ENCODE measurements at regions not wholly inside any gene's neighbourhood (a gene's known extent, or its start where the extent isn't known, plus 50 kb on each side); places are given as distances from the start of the nearest gene placed in this dataset.

DNA sequence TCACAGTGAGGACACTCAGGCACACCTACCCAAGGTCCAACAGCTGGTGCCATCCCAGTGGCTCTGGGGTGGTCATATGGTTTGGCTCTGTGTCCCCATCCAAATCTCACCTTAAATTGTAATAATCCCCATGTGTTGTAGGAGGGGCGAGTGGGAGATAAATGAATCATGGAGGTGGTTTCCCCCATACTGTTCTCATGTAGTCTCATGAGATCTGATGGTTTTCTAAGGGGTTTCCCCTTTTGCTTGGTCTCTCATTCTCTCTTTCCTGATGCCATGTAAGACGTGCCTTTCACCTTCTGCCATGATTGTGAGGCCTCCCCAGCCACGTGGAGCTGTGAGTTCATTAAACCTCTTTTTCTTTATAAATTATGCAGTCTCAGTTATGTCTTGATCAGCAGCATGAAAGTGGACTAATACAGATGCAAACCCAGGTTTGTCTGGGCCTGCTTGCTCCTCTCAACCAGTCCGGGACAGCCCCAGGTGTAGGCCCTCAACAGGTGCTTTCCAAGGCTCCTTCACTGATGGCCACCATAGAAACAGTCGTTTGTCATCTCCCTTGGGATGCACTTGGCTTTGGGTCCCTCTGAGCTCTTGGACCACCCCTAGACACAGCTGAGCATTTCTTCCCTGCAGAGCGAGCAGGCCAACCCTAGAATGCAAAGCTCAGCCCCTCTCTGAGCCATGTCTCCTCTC, 101.3 kb upstream of the CTBP2 start:
- no peak overlapping the region for H3K27ac Mint-ChIP-seq
- peaks cover 4% of the 10 kb centered on the region for H3K4me1 Mint-ChIP-seq (ENCODE audit: unreplicated experiment)
- no peaks in the 10 kb centered on the region for H3K9me3 Mint-ChIP-seq
- no peak overlapping the region for H3K4me3 Mint-ChIP-seq
- TF ChIP-seq, protein P1, sequence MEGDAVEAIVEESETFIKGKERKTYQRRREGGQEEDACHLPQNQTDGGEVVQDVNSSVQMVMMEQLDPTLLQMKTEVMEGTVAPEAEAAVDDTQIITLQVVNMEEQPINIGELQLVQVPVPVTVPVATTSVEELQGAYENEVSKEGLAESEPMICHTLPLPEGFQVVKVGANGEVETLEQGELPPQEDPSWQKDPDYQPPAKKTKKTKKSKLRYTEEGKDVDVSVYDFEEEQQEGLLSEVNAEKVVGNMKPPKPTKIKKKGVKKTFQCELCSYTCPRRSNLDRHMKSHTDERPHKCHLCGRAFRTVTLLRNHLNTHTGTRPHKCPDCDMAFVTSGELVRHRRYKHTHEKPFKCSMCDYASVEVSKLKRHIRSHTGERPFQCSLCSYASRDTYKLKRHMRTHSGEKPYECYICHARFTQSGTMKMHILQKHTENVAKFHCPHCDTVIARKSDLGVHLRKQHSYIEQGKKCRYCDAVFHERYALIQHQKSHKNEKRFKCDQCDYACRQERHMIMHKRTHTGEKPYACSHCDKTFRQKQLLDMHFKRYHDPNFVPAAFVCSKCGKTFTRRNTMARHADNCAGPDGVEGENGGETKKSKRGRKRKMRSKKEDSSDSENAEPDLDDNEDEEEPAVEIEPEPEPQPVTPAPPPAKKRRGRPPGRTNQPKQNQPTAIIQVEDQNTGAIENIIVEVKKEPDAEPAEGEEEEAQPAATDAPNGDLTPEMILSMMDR (conservative IDR thresholded peaks at IDR 0.05), result no peak
- H3K36me3 Mint-ChIP-seq, result no peaks in the 10 kb centered on the region
- H3K27me3 Mint-ChIP-seq, result no peaks in the 10 kb centered on the region
- DNase-seq (ENCODE audit: extremely low spot score, unreplicated experiment), result peak; percentile 24

- Mint-ChIP-seq H3K9me3 (no peaks in the 10 kb centered on the region), H3K27ac (no peak overlapping the region), H3K27me3 (no peaks in the 10 kb centered on the region), H3K4me3 (no peak overlapping the region), H3K36me3 (no peaks in the 10 kb centered on the region), H3K4me1 (ENCODE audit: unreplicated experiment) (peaks cover 4% of the 10 kb centered on the region)
- TF ChIP-seq, protein P1 (conservative IDR thresholded peaks at IDR 0.05), result no peak
- DNase-seq (ENCODE audit: extremely low spot score, unreplicated experiment), result peak; percentile 25
Measured at GRCh38 chr10:125260260-125260659, 99.9 kb upstream of the CTBP2 start.

DNA sequence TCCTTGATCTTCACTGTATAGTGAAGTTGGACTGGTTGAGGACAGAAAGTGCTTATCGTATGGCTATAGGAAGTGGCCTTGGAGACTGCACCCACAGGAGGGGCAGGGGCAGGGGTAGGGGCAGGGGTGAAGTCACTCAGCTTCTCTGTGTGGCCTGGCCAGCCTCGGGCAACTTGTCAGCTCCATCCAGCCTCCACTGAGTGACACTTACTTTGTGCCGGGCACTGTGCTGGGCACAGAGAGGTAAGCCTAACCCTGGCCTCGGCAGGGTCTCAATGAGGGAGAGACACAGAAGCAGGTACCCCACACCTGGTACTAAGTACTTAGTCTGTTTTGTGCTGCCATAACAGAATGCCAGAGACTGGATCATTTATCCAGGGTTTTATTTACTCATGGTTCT, 99.3 kb upstream of the CTBP2 start:
- TF ChIP-seq, protein P1 (conservative IDR thresholded peaks at IDR 0.05), result no peak

DNA sequence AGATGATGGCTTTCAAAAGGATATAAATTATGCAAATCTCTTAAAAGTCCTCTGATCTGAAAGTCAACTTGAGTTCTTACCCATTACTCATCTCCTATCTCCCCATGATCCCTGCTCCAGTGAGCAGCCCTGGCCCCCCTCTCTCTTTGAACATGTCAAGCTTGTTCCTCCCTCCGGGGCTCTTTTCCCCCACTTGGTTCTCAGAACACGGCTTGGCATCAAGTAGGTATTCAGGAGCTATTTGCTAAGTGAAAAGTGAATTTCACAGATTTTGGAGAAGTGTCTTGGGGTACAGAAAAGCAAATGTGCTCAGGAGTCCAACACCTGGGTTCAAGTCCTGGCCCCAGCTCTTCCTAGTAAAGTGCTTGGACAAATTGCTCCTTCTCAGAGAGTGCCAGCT, 98.3 kb upstream of the CTBP2 start:
- no peak overlapping the region for H3K4me3 Mint-ChIP-seq
- H3K27ac Mint-ChIP-seq, result no peak overlapping the region
- H3K27me3 Mint-ChIP-seq, result no peaks in the 10 kb centered on the region
- no peak for DNase-seq (ENCODE audit: extremely low spot score, unreplicated experiment)
- H3K4me1 Mint-ChIP-seq (ENCODE audit: unreplicated experiment), result peaks cover 4% of the 10 kb centered on the region
- TF ChIP-seq, protein P1 (conservative IDR thresholded peaks at IDR 0.05), result no peak
- H3K9me3 Mint-ChIP-seq, result no peaks in the 10 kb centered on the region
- H3K36me3 Mint-ChIP-seq, result no peaks in the 10 kb centered on the region

More for the DNA sequence above, 99.3 kb upstream of the CTBP2 start:
- H3K9me3 Mint-ChIP-seq, result no peaks in the 10 kb centered on the region
- no peak overlapping the region for H3K4me3 Mint-ChIP-seq
- H3K4me1 Mint-ChIP-seq (ENCODE audit: unreplicated experiment), result peaks cover 4% of the 10 kb centered on the region
- DNase-seq (ENCODE audit: extremely low spot score, unreplicated experiment), result peak; percentile 24
- no peaks in the 10 kb centered on the region for H3K27me3 Mint-ChIP-seq
- H3K36me3 Mint-ChIP-seq, result no peaks in the 10 kb centered on the region
- H3K27ac Mint-ChIP-seq, result no peak overlapping the region

DNA sequence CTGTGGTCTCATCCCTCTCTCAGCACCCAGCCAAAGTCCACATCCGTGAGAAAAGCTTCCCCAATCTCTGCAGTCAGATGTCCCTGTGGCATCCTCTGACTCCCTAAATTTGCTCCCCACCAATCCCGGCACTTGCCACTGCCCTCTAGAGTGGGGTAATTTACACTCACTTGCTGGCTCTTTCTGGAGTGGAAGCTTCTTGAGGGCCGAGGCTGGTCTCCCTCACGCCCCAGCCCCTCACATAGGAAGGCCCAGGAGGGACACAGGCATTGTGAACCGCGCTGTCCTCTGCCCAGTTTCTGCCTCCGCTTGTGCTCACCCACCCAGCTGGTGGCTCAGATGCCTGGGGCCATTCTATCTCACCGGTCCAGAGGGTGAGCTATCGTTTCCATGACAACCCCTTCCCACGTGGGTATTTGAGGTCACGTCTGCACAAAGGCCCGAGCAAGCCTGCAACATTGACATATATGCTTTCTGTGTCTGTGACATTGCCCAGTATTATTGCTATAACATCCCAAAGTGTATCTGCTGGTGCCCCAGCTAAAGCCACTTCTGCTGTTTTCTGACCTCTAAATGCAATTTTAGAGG, 97.3 kb upstream of the CTBP2 start:
- Mint-ChIP-seq H3K36me3 (no peaks in the 10 kb centered on the region), H3K27me3 (no peaks in the 10 kb centered on the region), H3K9me3 (no peaks in the 10 kb centered on the region), H3K27ac (no peak overlapping the region), H3K4me1 (ENCODE audit: unreplicated experiment) (peaks cover 4% of the 10 kb centered on the region), H3K4me3 (no peak overlapping the region)
- DNase-seq (ENCODE audit: extremely low spot score, unreplicated experiment), result no peak
- TF ChIP-seq, protein P1 (conservative IDR thresholded peaks at IDR 0.05), result no peak

Measured in type B pancreatic cell (in vitro differentiated cells).